Stimulated activated effector memory CD8-positive, alpha-beta T cell treated with anti-CD3 and anti-CD28 coated beads, Interleukin-12 subunit alpha, Interleukin-12 subunit beta, amount 100 ng/mL, for 72 hours (primary cell): ENCODE measurements at regions not wholly inside any gene's neighbourhood (a gene's known extent, or its start where the extent isn't known, plus 50 kb on each side); places are given as distances from the start of the nearest gene placed in this dataset.
"Not testable (repeated sequence)": the region's sequence is repeated elsewhere in the genome, so short reads cannot be mapped to it uniquely, and the experiment has no call there.

ENCODE experiments used
- ATAC-seq: fragments of 150-1000 bp; cut with Tn5 transposase; 2 replicates; pipeline ENCODE4 v1.10.0; 2021
- DNase-seq, 2 donors: peaks; one replicate each; pipeline ENCODE4 v3.0.0; 2021 to 2022; ENCODE audit warnings: low spot score in 2 of 2
- H3K27ac Mint-ChIP-seq: one replicate; pipeline ENCODE4 v1.8.0; 2022; ENCODE audit warnings: mild to moderate bottlenecking, mixed read lengths
- H3K36me3 Mint-ChIP-seq: one replicate; pipeline ENCODE4 v1.8.0; 2022; ENCODE audit warnings: mild to moderate bottlenecking, mixed read lengths
- H3K4me1 Mint-ChIP-seq: one replicate; pipeline ENCODE4 v1.8.0; 2022; ENCODE audit warnings: mixed read lengths
- H3K4me3 Mint-ChIP-seq: one replicate; pipeline ENCODE4 v1.8.0; 2022; ENCODE audit warnings: mild to moderate bottlenecking, mixed read lengths
- H3K9me3 Mint-ChIP-seq: one replicate; pipeline ENCODE4 v1.8.0; 2022; ENCODE audit warnings: mixed read lengths

DNA sequence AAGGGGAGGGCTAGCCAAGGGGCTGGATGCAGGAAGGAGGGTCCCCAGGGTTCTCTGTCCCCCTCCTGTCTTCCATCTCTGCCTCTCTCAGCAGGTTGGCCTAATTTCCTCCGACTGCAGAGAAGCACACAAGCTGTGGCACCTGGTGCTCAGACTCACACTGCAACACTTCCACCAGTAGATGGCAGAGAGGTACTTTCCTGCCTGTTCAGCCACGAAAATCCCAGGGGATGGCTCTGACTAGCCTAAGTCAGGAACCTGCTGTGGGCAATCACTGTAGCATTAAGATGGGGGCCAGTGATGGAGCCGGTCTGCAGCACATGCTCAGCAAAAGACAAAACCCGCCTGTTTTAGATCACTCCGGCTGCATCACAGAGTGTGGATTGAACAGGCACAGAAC is 2721.7 kb upstream of the TPTE start:
- not testable (repeated sequence) for ATAC-seq, H3K27ac Mint-ChIP-seq, H3K4me1 Mint-ChIP-seq, H3K9me3 Mint-ChIP-seq, H3K36me3 Mint-ChIP-seq, H3K4me3 Mint-ChIP-seq, DNase-seq

DNA sequence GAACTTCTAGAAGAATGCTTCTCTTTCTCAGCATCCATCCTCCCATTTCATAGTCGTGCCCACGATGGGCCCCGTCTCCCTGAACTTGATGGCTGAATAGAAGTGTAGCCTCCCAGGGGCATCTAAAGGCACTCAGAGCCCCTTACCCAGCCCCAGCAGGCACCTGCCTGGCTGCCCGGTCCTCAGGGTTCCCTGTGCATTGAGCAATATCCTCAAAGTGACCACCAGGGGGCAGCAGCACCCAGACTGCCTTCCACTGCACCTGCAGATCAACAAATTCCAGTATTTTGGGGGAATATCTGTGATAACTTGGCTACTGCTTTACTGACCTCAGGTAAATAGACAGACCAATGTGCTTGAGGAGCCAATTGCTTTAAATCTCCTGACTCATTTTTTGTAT is 2707.9 kb upstream of the TPTE start:
- not testable (repeated sequence) for H3K36me3 Mint-ChIP-seq, DNase-seq, H3K27ac Mint-ChIP-seq, H3K4me1 Mint-ChIP-seq, H3K4me3 Mint-ChIP-seq, H3K9me3 Mint-ChIP-seq
- ATAC-seq, result peak; percentile 66

DNA sequence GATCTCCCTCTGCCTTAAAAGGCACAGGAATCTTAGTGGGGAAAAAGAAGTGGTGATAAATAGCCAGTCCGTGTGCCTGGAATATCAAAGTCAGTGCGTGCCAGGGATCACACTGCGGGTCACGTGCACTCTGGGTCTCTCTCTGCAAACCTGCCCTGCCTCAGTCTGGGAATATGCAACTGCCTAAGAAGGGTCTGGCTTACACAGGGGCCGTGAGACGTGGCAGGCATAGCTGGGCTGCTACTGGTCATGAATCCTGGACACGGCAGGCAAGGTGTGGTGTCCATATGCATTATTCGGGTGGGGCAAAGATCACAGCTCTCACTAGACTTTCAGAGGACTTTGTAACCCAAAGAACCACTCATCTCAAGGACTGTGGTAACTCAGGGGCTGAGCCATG is 2704.4 kb upstream of the TPTE start:
- H3K4me3 Mint-ChIP-seq, ATAC-seq, H3K4me1 Mint-ChIP-seq, DNase-seq, H3K27ac Mint-ChIP-seq, H3K36me3 Mint-ChIP-seq, H3K9me3 Mint-ChIP-seq: not testable (repeated sequence)

DNA sequence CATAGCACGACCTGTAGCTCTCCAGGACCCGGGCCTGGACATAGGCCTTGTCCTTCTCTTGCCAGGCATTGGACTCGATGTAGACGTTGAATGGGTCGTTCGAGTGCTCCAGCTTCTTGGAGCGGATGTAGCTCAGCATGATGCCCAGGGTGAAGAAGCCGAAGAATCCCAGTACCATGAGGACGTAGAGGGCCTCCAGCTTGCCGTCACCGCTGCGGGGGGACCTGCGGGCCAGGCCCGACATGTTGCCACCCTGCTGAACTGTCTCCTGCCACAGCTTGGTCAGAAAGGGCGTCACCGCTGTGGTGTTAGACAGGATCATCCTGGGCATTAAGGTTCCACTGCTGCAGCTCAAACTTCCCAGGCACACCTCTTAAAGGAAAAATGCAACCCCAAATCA is 2702.1 kb upstream of the TPTE start:
- H3K4me1 Mint-ChIP-seq, H3K4me3 Mint-ChIP-seq, DNase-seq, H3K9me3 Mint-ChIP-seq, H3K36me3 Mint-ChIP-seq, H3K27ac Mint-ChIP-seq, ATAC-seq: not testable (repeated sequence)

DNA sequence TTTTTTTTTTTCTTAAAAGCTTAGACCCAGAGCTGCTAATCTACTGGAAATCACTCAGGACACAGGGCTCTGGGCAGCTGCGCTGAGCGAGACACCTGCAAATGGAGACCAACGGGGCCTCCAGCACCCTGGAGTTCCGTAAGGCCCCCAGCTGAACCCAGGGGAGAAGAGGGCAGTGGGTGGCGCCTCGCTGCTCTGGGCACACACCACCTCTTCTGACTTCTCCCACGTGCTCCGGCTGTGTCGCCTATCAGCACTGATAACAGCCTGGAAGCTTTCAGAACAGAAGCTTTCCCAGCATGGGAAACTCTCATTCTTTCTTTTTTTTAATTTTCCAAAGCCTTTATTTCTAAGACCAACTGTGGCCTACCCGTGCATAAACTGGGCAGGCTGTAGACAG is 2695.8 kb upstream of the TPTE start:
- not testable (repeated sequence) for H3K4me3 Mint-ChIP-seq, H3K36me3 Mint-ChIP-seq, H3K4me1 Mint-ChIP-seq

DNA sequence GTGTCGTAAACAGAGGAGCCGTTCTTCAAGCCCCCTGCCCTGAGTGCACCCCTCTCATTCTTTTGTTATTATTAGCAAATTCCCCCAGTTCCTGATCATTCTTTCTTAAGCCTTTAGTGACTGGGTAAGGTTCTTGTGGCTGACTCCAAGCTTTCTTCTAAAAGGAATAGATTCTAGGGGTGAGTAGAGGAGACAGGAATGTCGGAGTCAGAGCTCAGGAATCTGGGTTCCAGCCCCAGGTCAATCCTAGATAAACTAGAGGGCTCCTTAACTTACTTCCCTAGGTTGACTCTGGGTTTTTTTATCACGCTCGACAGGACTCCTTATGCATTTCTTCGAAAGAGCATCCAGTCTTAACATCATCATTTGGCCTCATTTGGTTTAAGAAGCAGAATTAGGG is 2695.2 kb upstream of the TPTE start:
- not testable (repeated sequence) for DNase-seq, H3K4me1 Mint-ChIP-seq, H3K36me3 Mint-ChIP-seq, ATAC-seq, H3K9me3 Mint-ChIP-seq, H3K4me3 Mint-ChIP-seq, H3K27ac Mint-ChIP-seq

More for the DNA sequence above, 2695.8 kb upstream of the TPTE start:
- H3K27ac Mint-ChIP-seq, H3K9me3 Mint-ChIP-seq, ATAC-seq, DNase-seq: not testable (repeated sequence)

DNA sequence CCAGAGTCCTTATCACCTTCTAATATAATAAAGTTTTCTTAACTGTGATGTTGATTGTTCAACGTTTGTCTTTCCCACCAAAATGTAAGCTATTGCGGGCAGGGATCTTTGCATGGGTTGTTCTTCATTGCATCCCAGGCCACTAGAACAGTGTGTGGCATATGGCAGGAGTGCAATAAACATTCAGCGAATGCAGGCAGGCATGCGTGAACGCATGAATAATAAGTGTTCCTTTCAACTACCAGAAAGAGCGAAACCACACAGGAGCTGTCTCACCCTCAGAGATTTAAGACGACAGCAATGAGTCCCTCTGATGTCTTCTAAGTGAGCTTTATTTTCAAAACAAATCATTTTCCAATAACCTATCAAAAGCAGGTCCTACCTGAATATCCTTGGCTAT is 2693.1 kb upstream of the TPTE start:
- not testable (repeated sequence) for DNase-seq, H3K27ac Mint-ChIP-seq, ATAC-seq, H3K4me1 Mint-ChIP-seq, H3K9me3 Mint-ChIP-seq, H3K36me3 Mint-ChIP-seq, H3K4me3 Mint-ChIP-seq

DNA sequence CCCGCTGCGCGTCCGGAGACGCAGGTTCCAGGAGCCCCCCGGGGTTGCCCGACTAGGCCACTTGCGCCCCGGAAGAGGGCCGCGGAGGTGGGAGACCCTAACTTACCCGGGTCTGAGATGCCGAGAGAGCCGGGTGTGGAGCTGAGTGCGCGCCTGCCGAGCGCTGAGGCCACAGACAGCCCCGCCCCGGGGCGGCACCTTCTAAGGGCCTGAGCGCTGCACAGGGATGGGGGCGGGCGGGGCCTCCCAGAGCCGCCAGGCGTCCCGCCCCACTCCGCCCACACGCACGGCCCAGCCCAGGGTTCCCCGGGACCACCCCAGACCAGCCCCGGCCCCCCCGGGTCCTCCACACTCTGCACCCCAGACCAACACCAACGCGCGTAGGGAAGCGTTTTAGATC is 2692.0 kb upstream of the TPTE start:
- H3K27ac Mint-ChIP-seq, H3K36me3 Mint-ChIP-seq, ATAC-seq, DNase-seq, H3K4me1 Mint-ChIP-seq, H3K4me3 Mint-ChIP-seq, H3K9me3 Mint-ChIP-seq: not testable (repeated sequence)

DNA sequence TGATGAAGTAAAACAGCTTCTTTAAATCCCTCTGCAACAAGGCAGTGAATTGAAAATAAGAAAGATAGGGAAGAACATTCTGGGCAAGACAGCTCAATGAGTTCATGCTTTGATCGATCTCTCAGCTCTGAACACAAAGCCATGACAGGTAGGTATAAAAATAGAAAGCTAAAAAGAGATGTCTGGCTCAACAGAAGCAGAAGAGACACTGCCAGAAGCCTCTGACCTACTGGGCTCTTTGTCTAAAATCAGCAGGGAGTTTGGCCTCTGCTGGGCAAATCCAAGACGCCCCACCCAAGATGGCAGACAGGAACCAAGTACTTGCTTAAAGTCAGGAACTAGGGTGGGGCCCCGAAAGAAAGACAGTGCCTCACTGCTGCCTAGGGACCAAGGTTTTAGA is 2684.1 kb upstream of the TPTE start:
- H3K4me3 Mint-ChIP-seq, H3K4me1 Mint-ChIP-seq, ATAC-seq, H3K36me3 Mint-ChIP-seq, DNase-seq, H3K27ac Mint-ChIP-seq, H3K9me3 Mint-ChIP-seq: not testable (repeated sequence)

DNA sequence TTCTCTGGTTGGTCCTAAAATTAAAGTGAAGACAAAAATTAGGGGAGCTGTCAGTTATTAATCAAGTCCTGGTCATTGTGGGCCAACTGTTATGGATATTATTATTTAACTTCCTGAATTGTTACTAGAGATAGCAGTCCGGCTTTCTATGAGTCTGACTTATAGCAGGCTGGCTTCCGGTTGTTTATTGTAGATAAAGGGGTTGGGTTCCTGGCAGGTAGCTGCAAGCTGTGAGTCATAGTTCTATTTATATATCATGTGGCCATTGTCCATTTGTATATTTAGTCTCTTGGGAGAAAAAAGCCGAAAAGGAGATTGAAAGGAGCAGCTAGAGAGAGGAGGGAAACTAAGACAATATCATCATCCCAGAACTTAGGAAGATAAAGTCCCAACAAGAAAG is 2668.0 kb upstream of the TPTE start:
- H3K36me3 Mint-ChIP-seq, DNase-seq, H3K4me1 Mint-ChIP-seq, H3K9me3 Mint-ChIP-seq, ATAC-seq, H3K27ac Mint-ChIP-seq, H3K4me3 Mint-ChIP-seq: not testable (repeated sequence)

DNA sequence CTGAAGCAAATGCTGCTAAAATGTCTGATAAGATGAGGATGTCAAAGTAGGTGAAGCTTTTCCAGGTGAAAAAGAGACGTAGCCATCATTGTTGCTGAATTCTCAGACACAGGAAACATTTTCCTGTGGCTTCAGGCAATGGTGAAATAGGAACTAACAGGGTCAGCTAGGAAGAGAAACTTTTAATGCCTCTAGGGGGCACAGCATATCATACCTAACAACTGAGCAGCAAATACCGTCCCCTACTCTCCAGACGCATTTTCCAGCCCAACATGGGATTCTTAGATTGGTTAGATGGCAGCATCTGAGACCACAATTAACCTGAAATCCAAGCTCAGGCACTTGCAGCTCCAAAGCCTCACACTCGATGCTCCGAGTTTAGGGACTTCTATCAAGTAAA is 2667.5 kb upstream of the TPTE start:
- not testable (repeated sequence) for H3K27ac Mint-ChIP-seq, H3K4me3 Mint-ChIP-seq, H3K9me3 Mint-ChIP-seq, DNase-seq, H3K4me1 Mint-ChIP-seq, ATAC-seq, H3K36me3 Mint-ChIP-seq
